ENCODE measurements at regions not wholly inside any gene's neighbourhood (a gene's known extent, or its start where the extent isn't known, plus 50 kb on each side); places are given as distances from the start of the nearest gene placed in this dataset.

- TF ChIP-seq TAF1 (IDR thresholded peaks at IDR 0.05; ENCODE audit: borderline replicate concordance, insufficient read depth, low read length) (no peak), POLR2AphosphoS5 (IDR thresholded peaks at IDR 0.05; ENCODE audit: low read depth, low read length) (no peak), SIN3A (IDR thresholded peaks at IDR 0.05; ENCODE audit: borderline replicate concordance, insufficient read depth, low read length) (no peak), REST (IDR thresholded peaks at IDR 0.05; ENCODE audit: insufficient read depth in 1 of 2, low read depth in 2 of 2, low read length in 2 of 2) (no peak)
Measured at GRCh38 chr13:73759434-73759833, 374.8 kb downstream of the KLF12 start.

Data from PFSK-1 (cell line).